Skeletal muscle tissue (tissue), 3 donors: ENCODE measurements at regions not wholly inside any gene's neighbourhood (a gene's known extent, or its start where the extent isn't known, plus 50 kb on each side); places are given as distances from the start of the nearest gene placed in this dataset.
A peak's percentile ranks its signal among the peaks of the same experiment; 100 is the strongest.

Source experiments
- H3K27ac ChIP-seq: one replicate; pipeline ENCODE4 v1.7.0; 2013; ENCODE audit warnings: mild to moderate bottlenecking, low read depth, low read length, inconsistent platforms
- H3K27me3 ChIP-seq, 3 donors: one replicate each; pipeline ENCODE4 v1.7.0; 2013; ENCODE audit warnings: low read length in 3 of 3; ENCODE audit not compliant: control insufficient read depth in 3 of 3, insufficient read depth in 3 of 3
- H3K36me3 ChIP-seq, 3 donors: one replicate each; pipeline ENCODE4 v1.7.0; 2013; ENCODE audit warnings: low read length in 3 of 3; ENCODE audit not compliant: control insufficient read depth in 3 of 3, insufficient read depth in 3 of 3
- H3K4me1 ChIP-seq, 3 donors: one replicate each; pipeline ENCODE4 v1.7.0; 2013; ENCODE audit warnings: low read length in 3 of 3, mild to moderate bottlenecking in 3 of 3; ENCODE audit not compliant: control insufficient read depth in 3 of 3, insufficient read depth in 3 of 3
- H3K4me3 ChIP-seq, 3 donors: one replicate each; pipeline ENCODE4 v1.7.0; 2013; ENCODE audit warnings: low read length in 3 of 3
- H3K9ac ChIP-seq, 3 donors: one replicate each; pipeline ENCODE4 v1.7.0; 2013; ENCODE audit warnings: low read length in 3 of 3, mild to moderate bottlenecking in 3 of 3, moderate library complexity in 2 of 3, low read depth in 1 of 3
- H3K9me3 ChIP-seq, 3 donors: one replicate each; pipeline ENCODE4 v1.7.0; 2013; ENCODE audit warnings: low read length in 3 of 3; ENCODE audit not compliant: control insufficient read depth in 3 of 3
- donor health status: Osteomylitis.

- Histone ChIP-seq H3K4me1 (no peaks in the 10 kb centered on the region), H3K9ac (no peak overlapping the region), H3K36me3 (no peaks in the 10 kb centered on the region), H3K4me3 (no peak overlapping the region), H3K9me3 (no peaks in the 10 kb centered on the region), H3K27me3 (no peaks in the 10 kb centered on the region), H3K27ac (no peak overlapping the region)
Measured at GRCh38 chr12:67025543-67026114, 243.5 kb upstream of the CAND1 start.

DNA sequence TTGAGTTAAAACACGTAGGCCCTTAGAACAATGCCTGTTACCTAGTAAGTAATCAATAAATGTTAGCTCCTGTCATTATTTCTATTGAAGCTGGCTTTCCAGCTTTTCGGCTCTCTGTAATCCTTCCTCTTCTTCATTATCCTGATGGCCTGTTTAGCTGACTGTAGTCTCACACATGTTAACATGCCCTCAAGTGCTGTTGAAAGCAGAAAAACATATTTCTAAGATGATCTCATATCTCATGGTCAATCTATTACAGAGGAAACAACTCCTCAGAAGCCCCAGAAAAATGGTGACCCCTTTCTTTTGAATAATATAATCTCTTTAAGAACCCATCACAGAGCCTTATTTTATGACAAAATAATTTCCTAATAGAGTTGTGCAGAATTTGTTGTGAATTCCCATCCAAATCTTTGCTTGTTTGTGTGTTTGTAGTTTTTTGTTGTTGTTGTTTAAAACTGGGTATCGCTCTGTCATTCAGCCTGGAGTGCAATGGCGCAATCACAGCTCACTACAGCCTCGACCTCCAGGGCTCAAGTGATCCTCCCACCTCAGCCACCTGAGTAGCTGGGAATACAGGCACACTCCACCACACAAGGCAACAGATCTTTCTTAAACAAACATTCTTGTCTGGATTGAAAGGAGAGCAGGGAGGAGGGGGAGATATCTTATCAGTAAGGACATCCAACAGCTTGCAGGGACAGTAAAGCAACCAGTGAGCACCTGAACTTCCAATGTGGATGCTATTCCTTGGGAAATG is 242.5 kb upstream of the CAND1 start:
- no peaks in the 10 kb centered on the region for H3K27me3 ChIP-seq
- no peak overlapping the region for H3K27ac ChIP-seq
- H3K36me3 ChIP-seq, result no peaks in the 10 kb centered on the region
- no peak overlapping the region for H3K4me3 ChIP-seq
- no peak overlapping the region for H3K9ac ChIP-seq
- H3K9me3 ChIP-seq, result no peaks in the 10 kb centered on the region
- no peaks in the 10 kb centered on the region for H3K4me1 ChIP-seq

GRCh38 chr12:67028529-67028928 is 240.6 kb upstream of the CAND1 start:
- H3K4me1 ChIP-seq, result no peaks in the 10 kb centered on the region
- no peak overlapping the region for H3K9ac ChIP-seq
- no peaks in the 10 kb centered on the region for H3K36me3 ChIP-seq
- no peaks in the 10 kb centered on the region for H3K27me3 ChIP-seq
- no peaks in the 10 kb centered on the region for H3K9me3 ChIP-seq
- no peak overlapping the region for H3K4me3 ChIP-seq
- H3K27ac ChIP-seq, result no peak overlapping the region

GRCh38 chr12:67034110-67034879 is 234.9 kb upstream of the CAND1 start:
- Histone ChIP-seq H3K4me1 (no peaks in the 10 kb centered on the region), H3K27me3 (peaks cover 0 to 3% (median 0%) of the 10 kb centered on the region in 3 donors), H3K4me3 (no peak overlapping the region), H3K9me3 (no peaks in the 10 kb centered on the region), H3K36me3 (no peaks in the 10 kb centered on the region), H3K27ac (no peak overlapping the region), H3K9ac (no peak overlapping the region)

DNA sequence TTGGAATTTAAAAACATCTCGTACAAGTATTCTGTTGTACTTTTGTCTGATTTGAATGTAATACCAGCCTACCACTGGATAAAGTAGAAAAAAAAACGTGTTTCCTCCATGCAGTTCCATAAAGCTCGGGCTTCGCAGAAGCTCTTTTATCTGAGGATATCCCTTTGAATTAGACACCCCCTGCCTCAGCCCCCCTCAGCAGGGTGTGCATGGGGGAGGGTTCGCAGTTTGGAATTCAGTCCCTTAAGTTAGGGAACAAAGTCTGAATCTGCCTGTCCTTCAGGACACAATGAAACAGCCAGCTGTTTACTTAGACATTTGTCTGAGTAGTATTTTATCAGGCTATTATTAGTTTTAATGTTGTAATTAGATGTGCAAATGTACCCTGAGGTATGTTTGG is 234.0 kb upstream of the CAND1 start:
- Histone ChIP-seq H3K27ac (no peak overlapping the region), H3K9me3 (no peaks in the 10 kb centered on the region), H3K4me1 (no peaks in the 10 kb centered on the region), H3K4me3 (no peak overlapping the region), H3K36me3 (no peaks in the 10 kb centered on the region), H3K27me3 (peaks cover 0 to 3% (median 0%) of the 10 kb centered on the region in 3 donors), H3K9ac (no peak overlapping the region)

- H3K9me3 ChIP-seq, result no peaks in the 10 kb centered on the region
- no peak overlapping the region for H3K27ac ChIP-seq
- no peaks in the 10 kb centered on the region for H3K36me3 ChIP-seq
- no peak overlapping the region for H3K4me3 ChIP-seq
- peaks cover 0 to 3% (median 0%) of the 10 kb centered on the region in 3 donors for H3K27me3 ChIP-seq
- H3K9ac ChIP-seq, result no peak overlapping the region
- no peaks in the 10 kb centered on the region for H3K4me1 ChIP-seq
Measured at GRCh38 chr12:67038486-67038885, 230.7 kb upstream of the CAND1 start.

DNA sequence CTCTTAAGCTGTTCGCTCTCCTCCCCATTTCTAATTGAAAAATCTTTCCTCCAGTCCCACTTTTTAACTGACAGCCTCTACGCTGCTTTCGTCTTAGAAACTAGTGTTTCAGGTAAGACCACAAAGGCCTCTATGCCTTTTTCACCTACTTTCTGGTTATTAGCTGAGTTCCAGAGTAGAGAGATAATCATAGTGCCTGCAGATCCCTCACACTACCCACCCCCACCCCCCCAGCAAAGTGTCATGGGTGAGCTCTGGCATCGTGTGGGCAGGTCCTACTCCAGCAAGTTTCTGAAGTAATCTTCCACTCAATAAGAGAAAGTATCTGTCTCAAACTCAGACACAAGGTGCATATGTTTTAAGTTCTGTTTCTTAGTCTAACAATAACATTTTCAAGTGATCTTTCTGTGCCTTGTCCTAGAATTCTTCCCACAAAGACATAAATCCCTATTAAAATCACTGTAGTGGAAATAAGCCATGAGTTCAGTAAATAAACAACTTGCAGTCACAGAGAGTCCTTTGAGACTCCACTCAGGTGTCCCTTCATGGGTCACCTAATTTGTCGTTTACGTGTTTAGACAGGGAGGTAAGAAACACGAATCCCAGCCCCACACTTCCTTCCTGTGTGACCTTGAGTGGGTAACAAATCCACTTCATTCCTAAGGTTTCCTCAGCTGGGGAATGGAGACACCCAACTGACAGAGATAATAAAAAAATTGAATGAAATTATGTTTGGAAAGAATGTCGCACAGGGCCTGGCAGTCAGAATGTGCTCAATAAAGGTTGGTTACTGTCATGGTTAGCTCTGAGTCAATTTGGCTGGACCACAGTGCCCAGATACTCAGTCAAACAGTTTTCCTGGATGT is 228.9 kb upstream of the CAND1 start:
- H3K9ac ChIP-seq, result no peak overlapping the region
- H3K4me1 ChIP-seq, result no peaks in the 10 kb centered on the region
- H3K36me3 ChIP-seq, result no peaks in the 10 kb centered on the region
- no peaks in the 10 kb centered on the region for H3K27me3 ChIP-seq
- no peak overlapping the region for H3K27ac ChIP-seq
- no peak overlapping the region for H3K4me3 ChIP-seq
- no peaks in the 10 kb centered on the region for H3K9me3 ChIP-seq

DNA sequence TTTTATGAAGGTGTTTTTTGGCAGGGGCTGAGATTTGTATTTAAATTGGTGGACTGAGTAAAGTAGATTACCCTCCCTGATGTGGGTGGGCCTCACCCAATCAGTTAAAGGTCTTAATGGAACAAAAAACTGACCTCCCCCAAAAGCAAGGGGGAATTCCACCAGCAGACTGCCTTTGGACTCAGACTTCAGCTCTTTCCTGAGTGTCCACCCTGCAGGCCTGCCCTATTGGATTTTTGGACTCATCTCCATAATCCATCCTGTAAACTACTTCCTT is 228.4 kb upstream of the CAND1 start:
- Histone ChIP-seq H3K4me1 (no peaks in the 10 kb centered on the region), H3K36me3 (no peaks in the 10 kb centered on the region), H3K27ac (no peak overlapping the region), H3K4me3 (no peak overlapping the region), H3K9me3 (no peaks in the 10 kb centered on the region), H3K27me3 (no peaks in the 10 kb centered on the region), H3K9ac (no peak overlapping the region)

GRCh38 chr12:67042697-67043131 is 226.4 kb upstream of the CAND1 start:
- no peak overlapping the region for H3K4me3 ChIP-seq
- no peaks in the 10 kb centered on the region for H3K4me1 ChIP-seq
- H3K9me3 ChIP-seq, result no peaks in the 10 kb centered on the region
- H3K36me3 ChIP-seq, result no peaks in the 10 kb centered on the region
- peak overlapping the region in 1 of 3 donors; percentile 17 for H3K9ac ChIP-seq
- H3K27me3 ChIP-seq, result no peaks in the 10 kb centered on the region
- no peak overlapping the region for H3K27ac ChIP-seq
